Loucy (cell line): ENCODE measurements at regions not wholly inside any gene's neighbourhood (a gene's known extent, or its start where the extent isn't known, plus 50 kb on each side); places are given as distances from the start of the nearest gene placed in this dataset.

Source experiments
- H2AFZ ChIP-seq: fragments of 200-600 bp; sonication (generic); 2 replicates; pipeline ENCODE4 v1.6.0; 2016; ENCODE audit warnings: antibody characterized with exemption, mild to moderate bottlenecking, low read length, moderate library complexity
- H3F3A ChIP-seq: fragments of 200-600 bp; 2 replicates; pipeline ENCODE4 v1.6.0; 2016; ENCODE audit warnings: antibody characterized with exemption, low read depth, mild to moderate bottlenecking
- H3K27me3 ChIP-seq: fragments of 200-600 bp; sonication (generic); 2 replicates; pipeline ENCODE4 v1.6.1; 2014; ENCODE audit warnings: low read length, mild to moderate bottlenecking; ENCODE audit not compliant: insufficient read depth, poor library complexity, severe bottlenecking
- H3K36me3 ChIP-seq: fragments of 200-600 bp; sonication (generic); 2 replicates; pipeline ENCODE4 v1.6.1; 2016; ENCODE audit warnings: low read length; ENCODE audit not compliant: insufficient read depth
- H3K4me1 ChIP-seq: fragments of 200-600 bp; sonication (generic); 2 replicates; pipeline ENCODE4 v1.5.1; 2014; ENCODE audit warnings: low read length, mild to moderate bottlenecking; ENCODE audit not compliant: insufficient read depth, poor library complexity, severe bottlenecking
- H3K4me2 ChIP-seq: fragments of 200-600 bp; sonication (generic); 2 replicates; pipeline ENCODE4 v1.6.0; 2014; ENCODE audit warnings: antibody characterized with exemption, low read length, low read depth, mild to moderate bottlenecking; ENCODE audit not compliant: poor library complexity, severe bottlenecking
- H3K4me3 ChIP-seq: fragments of 200-600 bp; sonication (generic); 2 replicates; pipeline ENCODE4 v1.5.1; 2014; ENCODE audit warnings: low read length, mild to moderate bottlenecking, mixed read lengths; ENCODE audit not compliant: poor library complexity, severe bottlenecking
- H3K79me2 ChIP-seq: fragments of 200-600 bp; sonication (generic); 2 replicates; pipeline ENCODE4 v1.6.1; 2014; ENCODE audit warnings: low read length; ENCODE audit not compliant: insufficient read depth
- H3K9ac ChIP-seq: fragments of 200-600 bp; sonication (generic); 2 replicates; pipeline ENCODE4 v1.6.0; 2014; ENCODE audit warnings: mild to moderate bottlenecking, low read depth, low read length, moderate library complexity; ENCODE audit not compliant: poor library complexity, severe bottlenecking
- H3K9me2 ChIP-seq: fragments of 200-600 bp; sonication (generic); replicated peaks from 2 replicates; pipeline ENCODE4 v1.6.1; 2016; ENCODE audit warnings: low read depth, low read length, mixed read lengths
- H3K9me3 ChIP-seq: fragments of 200-600 bp; sonication (generic); 2 replicates; pipeline ENCODE4 v1.6.1; 2014; ENCODE audit warnings: mild to moderate bottlenecking, antibody characterized with exemption, low read length, low read depth; ENCODE audit not compliant: insufficient read depth
- H4K20me1 ChIP-seq: fragments of 200-600 bp; sonication (generic); 2 replicates; pipeline ENCODE4 v1.6.0; 2014; ENCODE audit warnings: antibody characterized with exemption, low read length, mild to moderate bottlenecking; ENCODE audit not compliant: insufficient read depth, poor library complexity, severe bottlenecking
- CTCF ChIP-seq: fragments of 200-600 bp; sonication (generic); conservative IDR thresholded peaks from 2 replicates; pipeline ENCODE4 v1.5.1; 2014; ENCODE audit warnings: mild to moderate bottlenecking, antibody characterized with exemption, low read length
- EZH2phosphoT487 ChIP-seq: fragments of 200-600 bp; IDR thresholded peaks from 2 replicates; pipeline ENCODE4 v1.6.1; 2018; ENCODE audit warnings: antibody characterized with exemption, mild to moderate bottlenecking, moderate library complexity, borderline replicate concordance

- Histone ChIP-seq H4K20me1 (no peaks in the 10 kb centered on the region), H2AFZ (no peak overlapping the region), H3F3A (no peaks in the 10 kb centered on the region), H3K9ac (no peak overlapping the region), H3K9me3 (no peaks in the 10 kb centered on the region), H3K4me2 (no peak overlapping the region), H3K4me1 (peaks cover 20% of the 10 kb centered on the region), H3K4me3 (no peak overlapping the region), H3K79me2 (no peaks in the 10 kb centered on the region), H3K27me3 (no peaks in the 10 kb centered on the region), H3K9me2 (no peaks in the 10 kb centered on the region), H3K36me3 (no peaks in the 10 kb centered on the region)
- TF ChIP-seq CTCF (no peak), EZH2phosphoT487 (no peak)
These were observed 72.0 kb upstream of the ZMIZ1 start for GRCh38 chr10:78996792-78997129.

- Histone ChIP-seq H3F3A (no peaks in the 10 kb centered on the region), H2AFZ (peak overlapping the region; percentile 18; the same call in 1 of the 2 replicates), H3K9me2 (no peaks in the 10 kb centered on the region), H3K36me3 (no peaks in the 10 kb centered on the region), H3K4me1 (peaks cover 8% of the 10 kb centered on the region), H3K79me2 (no peaks in the 10 kb centered on the region), H4K20me1 (no peaks in the 10 kb centered on the region), H3K4me3 (no peak overlapping the region), H3K9ac (no peak overlapping the region), H3K4me2 (no peak overlapping the region), H3K27me3 (no peaks in the 10 kb centered on the region), H3K9me3 (no peaks in the 10 kb centered on the region)
- TF ChIP-seq EZH2phosphoT487 = no peak
- no peak for TF ChIP-seq CTCF
These were observed 70.8 kb upstream of the ZMIZ1 start for GRCh38 chr10:78997635-78998618.

- no peaks in the 10 kb centered on the region for H3K9me3 ChIP-seq
- H3K79me2 ChIP-seq = no peaks in the 10 kb centered on the region
- H3K4me3 ChIP-seq = no peak overlapping the region
- H3K9ac ChIP-seq = no peak overlapping the region
- H3K9me2 ChIP-seq = no peaks in the 10 kb centered on the region
- no peaks in the 10 kb centered on the region for H3K27me3 ChIP-seq
- no peaks in the 10 kb centered on the region for H4K20me1 ChIP-seq
- H3F3A ChIP-seq = no peaks in the 10 kb centered on the region
- H2AFZ ChIP-seq = no peak overlapping the region
- no peaks in the 10 kb centered on the region for H3K36me3 ChIP-seq
- TF ChIP-seq EZH2phosphoT487 (no peak), CTCF (no peak)
- no peak overlapping the region for H3K4me2 ChIP-seq
- H3K4me1 ChIP-seq = peaks cover 5% of the 10 kb centered on the region
These were observed 67.5 kb upstream of the ZMIZ1 start for GRCh38 chr10:79001082-79001885.
